ENCODE measurements at regions not wholly inside any gene's neighbourhood (a gene's known extent, or its start where the extent isn't known, plus 50 kb on each side); places are given as distances from the start of the nearest gene placed in this dataset.

DNA sequence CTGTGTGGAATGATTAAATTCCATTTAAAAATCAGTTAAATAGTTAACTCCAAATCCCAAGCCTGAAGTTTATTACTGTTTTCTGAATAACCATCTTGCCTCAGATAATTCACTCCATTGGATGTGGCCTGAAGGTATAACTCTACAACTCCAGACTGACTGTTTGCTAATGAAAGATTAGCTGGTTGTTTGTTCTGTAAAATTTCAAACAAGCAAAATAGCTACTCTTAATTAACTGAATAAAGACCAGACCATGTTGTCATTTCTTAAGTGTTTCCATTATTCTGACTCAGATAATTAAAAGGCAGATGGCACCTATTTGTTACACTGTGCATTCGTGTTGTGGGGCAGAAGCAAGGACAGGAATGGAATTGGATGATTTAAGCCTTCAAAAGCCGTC is 78.5 kb upstream of the DDIT4L start:
- CTCF ChIA-PET: no interaction called here

DNA sequence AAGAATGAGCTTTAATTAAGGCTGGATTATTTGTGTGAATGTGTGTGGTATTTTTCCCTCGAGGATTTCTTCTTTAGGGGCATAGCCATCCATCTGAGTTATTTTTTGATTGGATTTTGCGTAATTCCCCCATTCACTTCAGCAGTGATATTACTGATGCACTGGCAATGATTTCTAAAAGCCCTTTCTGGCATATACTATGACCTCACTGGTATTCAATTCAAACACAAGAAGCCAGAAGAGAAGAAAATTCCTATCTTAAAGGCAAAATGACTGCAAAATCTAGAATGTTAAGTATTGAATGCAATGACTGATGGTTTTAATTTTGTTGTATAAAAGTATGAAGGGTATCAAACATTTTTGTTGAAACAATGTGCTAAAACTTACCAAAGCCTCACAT is 71.1 kb upstream of the DDIT4L start:
- ChIA-PET CTCF (no interaction called here), POLR2A (no interaction called here)
- no peak for DNase-seq (ENCODE audit: low read depth, low spot score)
- Histone ChIP-seq H3K9me3 (ENCODE audit: control insufficient read depth, insufficient read depth, low read length) (no peaks in the 10 kb centered on the region), H3K27ac (ENCODE audit: low read depth, low read length) (no peak overlapping the region), H3K4me3 (ENCODE audit: low read depth, low read length) (no peak overlapping the region), H3K27me3 (ENCODE audit: control insufficient read depth, insufficient read depth, low read length) (no peaks in the 10 kb centered on the region)
- TF ChIP-seq CTCF (IDR thresholded peaks at IDR 0.05; ENCODE audit: low read depth, low read length): no peak

More for the DNA sequence above, 78.5 kb upstream of the DDIT4L start:
- POLR2A ChIA-PET: no interaction called here
- DNase-seq (ENCODE audit: low read depth, low spot score): no peak
- Histone ChIP-seq H3K4me3 (ENCODE audit: low read depth, low read length) (no peak overlapping the region), H3K9me3 (ENCODE audit: control insufficient read depth, insufficient read depth, low read length) (no peaks in the 10 kb centered on the region; the same call in 1 of the 2 replicates), H3K27me3 (ENCODE audit: control insufficient read depth, insufficient read depth, low read length) (no peaks in the 10 kb centered on the region), H3K27ac (ENCODE audit: low read depth, low read length) (no peak overlapping the region)
- TF ChIP-seq CTCF (IDR thresholded peaks at IDR 0.05; ENCODE audit: low read depth, low read length): no peak

- ChIA-PET CTCF (no interaction called here), POLR2A (no interaction called here)
- TF ChIP-seq CTCF (IDR thresholded peaks at IDR 0.05; ENCODE audit: low read depth, low read length): no peak
- Histone ChIP-seq H3K9me3 (ENCODE audit: control insufficient read depth, insufficient read depth, low read length) (no peaks in the 10 kb centered on the region), H3K27ac (ENCODE audit: low read depth, low read length) (no peak overlapping the region), H3K27me3 (ENCODE audit: control insufficient read depth, insufficient read depth, low read length) (no peaks in the 10 kb centered on the region), H3K4me3 (ENCODE audit: low read depth, low read length) (no peak overlapping the region)
- no peak for DNase-seq (ENCODE audit: low read depth, low spot score)
These were observed 68.4 kb upstream of the DDIT4L start for GRCh38 chr4:100258675-100259074.

- CTCF ChIA-PET: no interaction called here
- no peak for DNase-seq (ENCODE audit: low read depth, low spot score)
These were observed 67.3 kb upstream of the DDIT4L start for GRCh38 chr4:100257567-100257966.

GRCh38 chr4:100254237-100254636 is 64.0 kb upstream of the DDIT4L start:
- Histone ChIP-seq H3K27ac (ENCODE audit: low read depth, low read length) (no peak overlapping the region), H3K4me3 (ENCODE audit: low read depth, low read length) (no peak overlapping the region), H3K9me3 (ENCODE audit: control insufficient read depth, insufficient read depth, low read length) (no peaks in the 10 kb centered on the region), H3K27me3 (ENCODE audit: control insufficient read depth, insufficient read depth, low read length) (no peaks in the 10 kb centered on the region)
- POLR2A ChIA-PET: no interaction called here
- CTCF ChIA-PET: no interaction called here
- no peak for DNase-seq (ENCODE audit: low read depth, low spot score)
- no peak for TF ChIP-seq CTCF (IDR thresholded peaks at IDR 0.05; ENCODE audit: low read depth, low read length)

More at GRCh38 chr4:100257567-100257966, 67.3 kb upstream of the DDIT4L start:
- H3K27ac ChIP-seq (ENCODE audit: low read depth, low read length): no peak overlapping the region
- POLR2A ChIA-PET: no interaction called here
- TF ChIP-seq CTCF (IDR thresholded peaks at IDR 0.05; ENCODE audit: low read depth, low read length): no peak
- no peak overlapping the region for H3K4me3 ChIP-seq (ENCODE audit: low read depth, low read length)
- no peaks in the 10 kb centered on the region for H3K9me3 ChIP-seq (ENCODE audit: control insufficient read depth, insufficient read depth, low read length)
- no peaks in the 10 kb centered on the region for H3K27me3 ChIP-seq (ENCODE audit: control insufficient read depth, insufficient read depth, low read length)

Data from AG04450 (cell line).